Ecto neural progenitor cell (in vitro differentiated cells): ENCODE measurements at regions not wholly inside any gene's neighbourhood (a gene's known extent, or its start where the extent isn't known, plus 50 kb on each side); places are given as distances from the start of the nearest gene placed in this dataset.
"Not testable (repeated sequence)": the region's sequence is repeated elsewhere in the genome, so short reads cannot be mapped to it uniquely, and the experiment has no call there.

ENCODE experiments used
- DNase-seq: peaks from one replicate; pipeline ENCODE4 v3.0.0-alpha.2; 2018; ENCODE audit warnings: low spot score

GRCh38 chr6:140318408-140318807 lies 944.0 kb upstream of the CITED2 start:
- no peak for DNase-seq

GRCh38 chr6:140317950-140318349 lies 943.5 kb upstream of the CITED2 start:
- no peak for DNase-seq

GRCh38 chr6:140316966-140317365 lies 942.5 kb upstream of the CITED2 start:
- no peak for DNase-seq

- no peak for DNase-seq
Measured at GRCh38 chr6:140314682-140315081, 940.2 kb upstream of the CITED2 start.

- no peak for DNase-seq
Measured at GRCh38 chr6:140311146-140311545, 936.7 kb upstream of the CITED2 start.

GRCh38 chr6:140303218-140303949 lies 928.9 kb upstream of the CITED2 start:
- no peak for DNase-seq

GRCh38 chr6:140300331-140300730 lies 925.9 kb upstream of the CITED2 start:
- no peak for DNase-seq

GRCh38 chr6:140289186-140289585 lies 914.7 kb upstream of the CITED2 start:
- no peak for DNase-seq

- DNase-seq: no peak
Measured at GRCh38 chr6:140285998-140286690, 911.7 kb upstream of the CITED2 start.

GRCh38 chr6:140285471-140285870 lies 911.0 kb upstream of the CITED2 start:
- no peak for DNase-seq

GRCh38 chr6:140284871-140285270 lies 910.4 kb upstream of the CITED2 start:
- DNase-seq: no peak

GRCh38 chr6:140283197-140283596 lies 908.7 kb upstream of the CITED2 start:
- no peak for DNase-seq

- no peak for DNase-seq
Measured at GRCh38 chr6:140281767-140282166, 907.3 kb upstream of the CITED2 start.

- no peak for DNase-seq
Measured at GRCh38 chr6:140281236-140281635, 906.8 kb upstream of the CITED2 start.

- DNase-seq: no peak
Measured at GRCh38 chr6:140276719-140277118, 902.3 kb upstream of the CITED2 start.

GRCh38 chr6:140276133-140276532 lies 901.7 kb upstream of the CITED2 start:
- DNase-seq: no peak

- DNase-seq: no peak
Measured at GRCh38 chr6:140275725-140276124, 901.3 kb upstream of the CITED2 start.

- DNase-seq: no peak
Measured at GRCh38 chr6:140274548-140274947, 900.1 kb upstream of the CITED2 start.

GRCh38 chr6:140271759-140272377 lies 897.4 kb upstream of the CITED2 start:
- DNase-seq: no peak

- DNase-seq: no peak
Measured at GRCh38 chr6:140269591-140270165, 895.2 kb upstream of the CITED2 start.

- DNase-seq: no peak
Measured at GRCh38 chr6:140264431-140264830, 890.0 kb upstream of the CITED2 start.

- not testable (repeated sequence) for DNase-seq
Measured at GRCh38 chr6:140258302-140258701, 883.9 kb upstream of the CITED2 start.

GRCh38 chr6:140256248-140256647 lies 881.8 kb upstream of the CITED2 start:
- DNase-seq: no peak
